KOPT-K1 (cell line): ENCODE measurements at regions not wholly inside any gene's neighbourhood (a gene's known extent, or its start where the extent isn't known, plus 50 kb on each side); places are given as distances from the start of the nearest gene placed in this dataset.
"Not testable (repeated sequence)": the region's sequence is repeated elsewhere in the genome, so short reads cannot be mapped to it uniquely, and the experiment has no call there.

Experiments
- H3K27ac ChIP-seq: fragments of 200-600 bp; sonication (generic); 2 replicates; pipeline ENCODE4 v1.5.1; 2016; ENCODE audit warnings: antibody characterized with exemption, mild to moderate bottlenecking, low read depth, low read length; ENCODE audit not compliant: poor library complexity, severe bottlenecking
- H3K36me3 ChIP-seq: fragments of 200-600 bp; sonication (generic); 2 replicates; pipeline ENCODE4 v1.5.1; 2017; ENCODE audit warnings: antibody characterized with exemption, mild to moderate bottlenecking, low read length, moderate library complexity; ENCODE audit not compliant: insufficient read depth
- H3K9me3 ChIP-seq: fragments of 200-600 bp; sonication (generic); 2 replicates; pipeline ENCODE4 v1.5.1; 2017; ENCODE audit warnings: antibody characterized with exemption, low read length, mild to moderate bottlenecking; ENCODE audit not compliant: insufficient read depth, poor library complexity, severe bottlenecking

- Histone ChIP-seq H3K27ac (peak overlapping the region; percentile 99), H3K36me3 (peaks cover 8% of the 10 kb centered on the region), H3K9me3 (peaks cover 7% of the 10 kb centered on the region)
Observed at GRCh38 chr2:763766-764525, 86.7 kb upstream of the TMEM18 start.

DNA sequence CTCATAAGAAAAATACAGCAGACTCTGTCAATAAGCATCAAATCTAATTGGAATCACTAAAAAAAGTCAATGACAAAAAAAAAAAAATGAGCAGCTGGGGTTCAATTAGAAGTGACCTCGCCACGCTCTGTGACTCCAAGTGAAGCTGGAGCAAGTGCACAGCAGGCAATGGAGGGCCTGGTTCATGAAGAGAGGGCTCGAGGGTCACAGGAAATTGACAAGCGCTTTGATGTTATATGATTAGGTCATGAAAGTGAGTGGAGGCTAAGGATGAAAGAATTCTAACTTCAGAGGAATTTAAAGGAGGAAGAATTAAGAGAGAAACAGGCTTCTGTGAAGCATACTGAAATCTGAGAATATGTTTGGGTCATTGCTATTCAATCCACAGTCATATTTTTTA, 85.4 kb upstream of the TMEM18 start:
- no peaks in the 10 kb centered on the region for H3K36me3 ChIP-seq
- H3K27ac ChIP-seq: peak overlapping the region; percentile 99
- no peaks in the 10 kb centered on the region for H3K9me3 ChIP-seq

DNA sequence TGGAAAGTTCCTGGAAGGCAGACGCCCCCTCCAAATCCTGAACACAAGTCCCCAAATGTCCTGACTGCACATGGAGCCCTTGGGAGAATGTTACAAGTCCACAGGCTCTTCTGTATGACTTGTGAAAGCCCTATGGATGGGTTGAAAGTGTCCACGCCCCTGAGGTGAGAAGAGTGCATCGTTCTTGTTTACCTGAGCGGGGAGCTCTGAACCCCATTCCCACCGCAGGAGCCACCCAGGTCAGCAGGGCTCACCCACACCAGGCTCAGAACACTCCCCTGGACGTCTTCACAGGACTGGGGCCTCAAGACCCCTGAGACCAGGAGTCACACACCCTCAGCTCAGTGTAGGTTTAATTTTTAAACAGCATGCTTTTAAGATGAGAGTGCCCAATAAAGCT, 84.2 kb upstream of the TMEM18 start:
- Histone ChIP-seq H3K27ac (peak overlapping the region; percentile 9), H3K9me3 (peaks cover 8% of the 10 kb centered on the region), H3K36me3 (no peaks in the 10 kb centered on the region)

GRCh38 chr2:760001-760400, 82.8 kb upstream of the TMEM18 start:
- Histone ChIP-seq H3K9me3 (peaks cover 9% of the 10 kb centered on the region), H3K27ac (peak overlapping the region; percentile 48), H3K36me3 (no peaks in the 10 kb centered on the region)

DNA sequence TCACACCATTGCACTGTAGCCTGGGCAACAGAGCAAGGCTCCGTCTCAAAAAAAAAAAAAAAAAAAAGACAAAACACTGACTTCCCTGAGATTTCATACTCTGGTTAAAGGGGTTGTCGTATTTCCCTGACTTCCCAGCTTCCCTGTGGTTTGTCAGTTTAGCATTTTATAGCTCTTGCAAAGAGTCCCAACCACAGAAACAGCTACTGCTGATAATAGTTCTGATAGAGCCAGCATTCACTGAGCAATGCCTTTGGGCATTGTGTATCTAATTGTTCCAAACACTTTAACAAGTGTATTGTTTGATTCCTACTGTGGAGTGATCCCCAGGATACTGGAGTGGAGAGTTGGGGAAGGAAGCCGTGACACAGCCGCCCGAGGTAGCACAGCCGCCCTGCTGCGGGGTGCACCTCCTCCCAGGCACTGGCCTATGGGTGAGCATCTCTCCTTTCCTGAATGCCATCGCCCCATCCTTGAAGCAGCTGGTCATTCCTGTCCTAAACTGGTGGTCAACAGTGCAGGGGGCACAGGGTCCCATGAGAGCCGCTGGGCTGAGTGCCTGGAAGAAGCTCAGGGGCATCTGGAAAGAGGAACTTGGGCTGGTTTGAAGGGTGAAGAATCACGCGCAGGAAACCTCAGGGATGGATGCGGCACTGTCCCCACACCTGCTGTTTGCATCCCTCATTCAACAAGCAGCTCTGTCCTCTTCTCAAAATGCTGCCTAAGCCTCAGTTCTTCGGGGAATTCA, 81.0 kb upstream of the TMEM18 start:
- peaks cover 9% of the 10 kb centered on the region for H3K9me3 ChIP-seq
- peak overlapping the region; percentile 29 for H3K27ac ChIP-seq
- H3K36me3 ChIP-seq: no peaks in the 10 kb centered on the region

DNA sequence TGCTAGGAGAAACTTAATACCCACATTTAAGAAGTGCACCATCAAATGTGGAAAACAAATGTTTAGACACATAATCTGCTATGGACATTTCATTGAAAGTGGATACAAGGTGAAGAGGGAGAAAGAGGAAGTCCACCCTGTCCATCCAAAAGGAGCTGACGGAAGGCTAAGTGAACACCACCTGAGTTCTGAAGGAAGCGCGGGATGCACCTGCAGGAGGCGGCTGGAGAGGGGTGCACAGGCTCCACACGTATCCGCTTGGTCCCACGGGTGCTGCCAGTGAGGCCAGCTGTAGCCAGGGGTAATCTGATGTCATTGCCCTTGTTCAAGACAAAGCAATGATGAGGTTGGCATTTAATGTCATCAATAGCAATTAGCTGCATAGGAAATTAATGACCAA, 75.9 kb upstream of the TMEM18 start:
- no peak overlapping the region for H3K27ac ChIP-seq
- peaks cover 9% of the 10 kb centered on the region for H3K9me3 ChIP-seq

GRCh38 chr2:751474-751873, 74.3 kb upstream of the TMEM18 start:
- Histone ChIP-seq H3K27ac (no peak overlapping the region), H3K36me3 (no peaks in the 10 kb centered on the region), H3K9me3 (peaks cover 2% of the 10 kb centered on the region)

More for the DNA sequence above, 75.9 kb upstream of the TMEM18 start:
- H3K36me3 ChIP-seq: no peaks in the 10 kb centered on the region

- no peaks in the 10 kb centered on the region for H3K36me3 ChIP-seq
- no peak overlapping the region for H3K27ac ChIP-seq
- H3K9me3 ChIP-seq: no peaks in the 10 kb centered on the region
Observed at GRCh38 chr2:750628-751027, 73.4 kb upstream of the TMEM18 start.

DNA sequence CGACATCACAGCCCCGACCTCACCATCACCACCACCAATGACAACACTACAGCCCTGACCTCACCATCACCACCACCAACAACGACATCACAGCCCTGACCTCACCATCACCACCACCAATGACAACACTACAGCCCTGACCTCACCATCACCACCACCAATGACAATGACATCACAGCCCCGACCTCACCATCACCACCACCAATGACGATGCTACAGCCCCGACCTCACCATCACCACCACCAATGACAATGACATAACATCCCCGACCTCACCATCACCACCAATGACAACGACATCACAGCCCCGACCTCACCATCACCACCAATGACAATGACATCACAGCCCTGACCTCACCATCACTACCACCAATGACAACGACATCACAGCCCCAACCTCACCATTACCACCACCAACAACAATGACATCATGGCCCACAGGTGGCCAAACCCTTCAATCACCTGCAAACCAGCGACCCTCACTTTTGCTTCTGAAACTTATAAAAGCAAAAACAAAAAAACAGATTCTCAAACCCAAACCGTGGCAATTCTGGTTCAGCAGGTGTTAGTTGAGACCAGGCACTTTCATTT, 70.7 kb upstream of the TMEM18 start:
- H3K36me3 ChIP-seq: no peaks in the 10 kb centered on the region
- H3K9me3 ChIP-seq: no peaks in the 10 kb centered on the region
- H3K27ac ChIP-seq: no peak overlapping the region

GRCh38 chr2:746697-747096, 69.5 kb upstream of the TMEM18 start:
- no peaks in the 10 kb centered on the region for H3K36me3 ChIP-seq
- no peaks in the 10 kb centered on the region for H3K9me3 ChIP-seq
- H3K27ac ChIP-seq: no peak overlapping the region

DNA sequence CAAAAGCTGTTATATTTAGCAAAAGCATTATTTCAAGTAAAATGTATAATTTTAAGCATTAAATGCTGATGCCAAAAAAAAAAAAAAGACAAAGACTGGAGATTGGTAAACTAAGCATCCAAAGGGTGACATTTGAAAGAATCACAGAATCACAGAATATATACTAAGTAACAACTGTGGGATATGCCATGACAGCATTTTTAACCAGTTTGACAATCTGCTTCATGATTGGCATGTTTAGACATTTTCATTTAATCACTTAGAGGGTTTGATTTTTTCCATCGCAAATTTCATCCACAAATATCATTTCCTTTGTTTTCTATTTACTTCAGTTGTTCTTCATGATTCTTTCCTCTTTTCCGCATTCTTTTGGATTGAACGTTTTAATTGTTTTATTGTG, 66.9 kb upstream of the TMEM18 start:
- no peaks in the 10 kb centered on the region for H3K36me3 ChIP-seq
- no peaks in the 10 kb centered on the region for H3K9me3 ChIP-seq
- H3K27ac ChIP-seq: no peak overlapping the region

GRCh38 chr2:742221-742620, 65.0 kb upstream of the TMEM18 start:
- H3K27ac ChIP-seq: no peak overlapping the region
- no peaks in the 10 kb centered on the region for H3K9me3 ChIP-seq
- no peaks in the 10 kb centered on the region for H3K36me3 ChIP-seq

DNA sequence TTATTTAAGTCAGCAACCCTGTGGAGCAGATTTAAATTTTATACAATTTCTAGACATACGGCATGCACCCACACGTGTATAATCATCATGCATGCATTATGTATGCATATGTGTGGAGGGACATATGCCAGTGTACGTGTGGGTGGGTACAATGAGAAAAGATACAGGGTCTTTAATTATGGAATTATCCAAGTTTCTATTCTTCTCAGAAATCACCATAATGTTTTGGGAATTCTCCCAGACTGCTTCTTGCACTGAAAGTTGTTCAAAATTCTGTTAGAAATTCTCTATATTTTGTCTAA, 63.9 kb upstream of the TMEM18 start:
- no peaks in the 10 kb centered on the region for H3K36me3 ChIP-seq
- H3K27ac ChIP-seq: no peak overlapping the region
- no peaks in the 10 kb centered on the region for H3K9me3 ChIP-seq

DNA sequence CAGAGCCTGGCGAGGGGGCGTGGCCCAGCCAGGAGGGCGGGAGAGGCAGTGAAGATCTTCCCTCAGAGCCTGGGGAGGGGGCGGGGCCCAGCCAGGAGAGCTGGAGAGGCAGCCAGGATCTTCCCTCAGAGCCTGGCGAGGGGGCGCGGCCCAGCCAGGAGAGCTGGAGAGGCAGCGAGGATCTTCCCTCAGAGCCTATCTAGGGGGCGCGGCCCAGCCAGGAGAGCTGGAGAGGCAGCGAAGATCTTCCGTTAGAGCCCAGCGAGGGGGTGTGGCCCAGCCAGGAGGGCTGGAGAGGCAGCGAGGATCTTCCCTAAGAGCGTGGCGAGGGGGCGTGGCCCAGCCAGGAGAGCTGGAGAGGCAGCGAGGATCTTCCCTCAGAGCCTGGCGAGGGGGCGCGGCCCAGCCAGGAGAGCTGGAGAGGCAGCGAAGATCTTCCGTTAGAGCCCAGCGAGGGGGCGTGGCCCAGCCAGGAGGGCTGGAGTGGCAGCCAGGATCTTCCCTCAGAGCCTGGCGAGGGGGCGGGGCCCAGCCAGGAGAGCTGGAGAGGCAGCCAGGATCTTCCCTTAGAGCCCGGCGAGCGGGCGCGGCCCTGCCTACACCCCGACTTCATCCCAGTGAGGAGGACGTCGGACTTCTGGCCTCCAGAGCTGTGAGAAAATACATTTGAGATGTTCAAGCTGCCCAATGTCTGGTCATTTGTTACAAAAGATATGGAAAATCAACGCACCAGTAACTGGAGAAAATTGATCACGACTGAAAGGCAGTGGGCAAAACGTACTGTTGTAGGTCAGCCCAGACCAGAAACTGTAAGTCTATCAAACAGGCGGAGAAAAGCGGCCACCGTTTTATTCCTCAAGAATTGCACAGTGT, 63.4 kb upstream of the TMEM18 start:
- not testable (repeated sequence) for H3K9me3 ChIP-seq
- H3K27ac ChIP-seq: peak overlapping the region; percentile 41

DNA sequence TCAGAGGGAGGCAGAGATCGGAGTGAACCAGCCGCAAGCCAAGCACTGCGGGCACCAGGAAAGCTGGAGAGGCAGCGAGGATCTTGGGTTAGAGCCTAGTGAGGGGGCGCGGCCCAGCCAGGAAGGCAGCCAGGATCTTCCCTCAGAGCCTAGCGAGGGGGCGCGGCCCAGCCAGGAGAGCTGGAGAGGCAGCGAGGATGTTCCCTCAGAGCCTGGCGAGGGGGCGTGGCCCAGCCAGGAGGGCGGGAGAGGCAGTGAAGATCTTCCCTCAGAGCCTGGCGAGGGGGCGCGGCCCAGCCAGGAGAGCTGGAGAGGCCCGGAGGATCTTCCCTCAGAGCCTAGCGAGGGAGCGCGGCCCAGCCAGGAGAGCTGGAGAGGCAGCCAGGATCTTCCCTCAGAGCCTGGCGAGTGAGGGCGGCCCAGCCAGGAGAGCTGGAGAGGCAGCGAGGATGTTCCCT, 62.7 kb upstream of the TMEM18 start:
- peak overlapping the region; percentile 41 for H3K27ac ChIP-seq
- not testable (repeated sequence) for H3K36me3 ChIP-seq, H3K9me3 ChIP-seq

More for the DNA sequence above, 63.4 kb upstream of the TMEM18 start:
- H3K36me3 ChIP-seq: not testable (repeated sequence)
